ENCODE measurements at regions not wholly inside any gene's neighbourhood (a gene's known extent, or its start where the extent isn't known, plus 50 kb on each side); places are given as distances from the start of the nearest gene placed in this dataset.
A peak's percentile ranks its signal among the peaks of the same experiment; 100 is the strongest.

DNA sequence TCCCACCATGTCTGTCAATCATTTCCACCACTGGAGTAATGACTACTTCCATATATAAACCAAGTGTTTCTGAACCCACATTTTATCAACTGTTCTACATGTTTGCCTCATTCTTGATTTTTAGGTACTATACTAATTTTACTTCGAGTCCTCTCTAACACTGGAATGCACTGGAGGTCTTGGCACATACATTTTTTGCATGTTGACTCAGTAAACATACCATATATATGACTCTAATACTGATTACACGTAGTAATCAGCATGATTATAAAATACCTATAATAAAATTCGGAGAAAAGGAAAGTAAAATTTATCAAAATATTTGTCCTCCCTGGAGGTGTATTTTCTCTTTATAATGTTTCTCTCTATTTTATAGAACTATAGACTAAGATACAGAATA is 621.7 kb upstream of the NUDT12 start:
- H3K36me3 ChIP-seq, result no peaks in the 10 kb centered on the region
- no peak for DNase-seq
- H3K27ac ChIP-seq, result no peak overlapping the region
- H3K4me3 ChIP-seq, result no peak overlapping the region
- H3K4me1 ChIP-seq, result no peaks in the 10 kb centered on the region
- no peak for ATAC-seq
- no peak for TF ChIP-seq CTCF (IDR thresholded peaks at IDR 0.05)
- intact Hi-C loops (cut with DNase I), result no loop called here
- no peaks in the 10 kb centered on the region for H3K27me3 ChIP-seq
- no peaks in the 10 kb centered on the region for H3K9me3 ChIP-seq

GRCh38 chr5:104178829-104179456 is 616.4 kb upstream of the NUDT12 start:
- no peak overlapping the region for H3K27ac ChIP-seq
- peak; percentile 42 for TF ChIP-seq CTCF (IDR thresholded peaks at IDR 0.05)
- no peaks in the 10 kb centered on the region for H3K27me3 ChIP-seq
- no peaks in the 10 kb centered on the region for H3K4me1 ChIP-seq
- H3K36me3 ChIP-seq, result no peaks in the 10 kb centered on the region
- ATAC-seq (peak; percentile 90), DNase-seq (no peak)
- intact Hi-C loops (cut with DNase I), result no loop called here
- H3K4me3 ChIP-seq, result no peak overlapping the region
- H3K9me3 ChIP-seq, result no peaks in the 10 kb centered on the region

- H3K9me3 ChIP-seq, result no peaks in the 10 kb centered on the region
- H3K4me3 ChIP-seq, result no peak overlapping the region
- H3K27me3 ChIP-seq, result no peaks in the 10 kb centered on the region
- no peaks in the 10 kb centered on the region for H3K4me1 ChIP-seq
- no peak for TF ChIP-seq CTCF (IDR thresholded peaks at IDR 0.05)
- no peak for ATAC-seq
- intact Hi-C loops (cut with DNase I), result no loop called here
- no peaks in the 10 kb centered on the region for H3K36me3 ChIP-seq
- H3K27ac ChIP-seq, result no peak overlapping the region
- DNase-seq, result no peak
These were observed 615.5 kb upstream of the NUDT12 start for GRCh38 chr5:104178066-104178465.

GRCh38 chr5:104177651-104178050 is 615.1 kb upstream of the NUDT12 start:
- no peak overlapping the region for H3K4me3 ChIP-seq
- no peak for DNase-seq
- H3K27me3 ChIP-seq, result no peaks in the 10 kb centered on the region
- intact Hi-C loops (cut with DNase I), result no loop called here
- no peak overlapping the region for H3K27ac ChIP-seq
- H3K4me1 ChIP-seq, result no peaks in the 10 kb centered on the region
- TF ChIP-seq CTCF (IDR thresholded peaks at IDR 0.05), result no peak
- ATAC-seq, result no peak
- H3K36me3 ChIP-seq, result no peaks in the 10 kb centered on the region
- no peaks in the 10 kb centered on the region for H3K9me3 ChIP-seq

DNA sequence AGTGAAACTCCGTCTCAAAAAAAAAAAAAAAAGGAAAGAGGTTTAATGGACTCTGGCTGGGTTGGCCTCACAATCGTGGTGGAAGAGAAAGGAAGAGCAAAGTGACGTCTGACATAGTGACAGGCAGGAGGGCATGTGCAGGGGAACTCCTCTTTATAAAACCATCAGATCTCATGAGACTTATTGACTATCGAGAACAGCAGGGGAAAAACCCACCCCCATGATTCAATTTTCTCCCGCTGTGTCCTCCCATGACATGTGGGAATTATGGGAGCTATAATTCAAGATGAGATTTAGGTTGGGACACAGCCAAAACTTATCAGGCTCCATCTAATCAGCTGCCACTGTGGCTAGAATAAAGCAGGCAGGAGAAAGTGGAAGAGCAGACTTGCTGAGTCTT is 610.4 kb upstream of the NUDT12 start:
- Histone ChIP-seq H3K27ac (no peak overlapping the region), H3K4me1 (no peaks in the 10 kb centered on the region), H3K9me3 (no peaks in the 10 kb centered on the region), H3K27me3 (no peaks in the 10 kb centered on the region), H3K36me3 (no peaks in the 10 kb centered on the region), H3K4me3 (no peak overlapping the region)
- ATAC-seq, result no peak
- no peak for TF ChIP-seq CTCF (IDR thresholded peaks at IDR 0.05)
- no peak for DNase-seq
- intact Hi-C loops (cut with DNase I), result no loop called here
